Osteocyte (in vitro differentiated cells): ENCODE measurements at regions not wholly inside any gene's neighbourhood (a gene's known extent, or its start where the extent isn't known, plus 50 kb on each side); places are given as distances from the start of the nearest gene placed in this dataset.
"Not testable (repeated sequence)": the region's sequence is repeated elsewhere in the genome, so short reads cannot be mapped to it uniquely, and the experiment has no call there.

Source experiments
- DNase-seq: peaks from one replicate; pipeline ENCODE4 v3.0.0; 2021; ENCODE audit warnings: mixed read lengths; ENCODE audit not compliant: unreplicated experiment; ENCODE audit errors: extremely low spot score
- H3K27ac Mint-ChIP-seq: one replicate; pipeline ENCODE4 v1.8.0; 2021; ENCODE audit warnings: mild to moderate bottlenecking, mixed read lengths; ENCODE audit not compliant: unreplicated experiment
- H3K27me3 Mint-ChIP-seq: one replicate; pipeline ENCODE4 v1.8.0; 2021; ENCODE audit warnings: mixed read lengths; ENCODE audit not compliant: unreplicated experiment
- H3K36me3 Mint-ChIP-seq: one replicate; pipeline ENCODE4 v1.8.0; 2021; ENCODE audit warnings: mixed read lengths; ENCODE audit not compliant: unreplicated experiment
- H3K4me1 Mint-ChIP-seq: one replicate; pipeline ENCODE4 v1.8.0; 2021; ENCODE audit warnings: mixed read lengths; ENCODE audit not compliant: unreplicated experiment
- H3K4me3 Mint-ChIP-seq: one replicate; pipeline ENCODE4 v1.8.0; 2021; ENCODE audit warnings: mild to moderate bottlenecking, moderate library complexity, mixed read lengths; ENCODE audit not compliant: unreplicated experiment
- H3K9me3 Mint-ChIP-seq: one replicate; pipeline ENCODE4 v1.8.0; 2021; ENCODE audit warnings: mixed read lengths; ENCODE audit not compliant: unreplicated experiment
- CTCF ChIP-seq: fragments of 200-600 bp; sonication (generic); IDR thresholded peaks from 2 replicates; pipeline ENCODE4 v1.5.0; 2021; ENCODE audit warnings: antibody characterized with exemption, mild to moderate bottlenecking, moderate library complexity

GRCh38 chr21:23579573-23579972 is 2027.7 kb downstream of the MRPL39 start:
- no peak for TF ChIP-seq CTCF

GRCh38 chr21:23578027-23578426 is 2029.3 kb downstream of the MRPL39 start:
- Mint-ChIP-seq H3K9me3 (peaks cover 7% of the 10 kb centered on the region), H3K27ac (no peak overlapping the region), H3K27me3 (no peaks in the 10 kb centered on the region), H3K4me1 (no peaks in the 10 kb centered on the region), H3K36me3 (no peaks in the 10 kb centered on the region), H3K4me3 (no peak overlapping the region)
- DNase-seq: no peak
- no peak for TF ChIP-seq CTCF

More at GRCh38 chr21:23579573-23579972, 2027.7 kb downstream of the MRPL39 start:
- Mint-ChIP-seq H3K9me3 (peaks cover 7% of the 10 kb centered on the region), H3K4me1 (no peaks in the 10 kb centered on the region), H3K4me3 (no peak overlapping the region), H3K27me3 (no peaks in the 10 kb centered on the region), H3K27ac (no peak overlapping the region), H3K36me3 (no peaks in the 10 kb centered on the region)
- DNase-seq: no peak

- no peaks in the 10 kb centered on the region for H3K4me1 Mint-ChIP-seq
- H3K27me3 Mint-ChIP-seq: no peaks in the 10 kb centered on the region
- no peak for TF ChIP-seq CTCF
- H3K4me3 Mint-ChIP-seq: no peak overlapping the region
- no peak overlapping the region for H3K27ac Mint-ChIP-seq
- DNase-seq: no peak
- H3K9me3 Mint-ChIP-seq: peaks cover 10% of the 10 kb centered on the region
- no peaks in the 10 kb centered on the region for H3K36me3 Mint-ChIP-seq
Observed at GRCh38 chr21:23574932-23575331, 2032.3 kb downstream of the MRPL39 start.

GRCh38 chr21:23548924-23549323 is 2058.4 kb downstream of the MRPL39 start:
- H3K36me3 Mint-ChIP-seq, H3K27me3 Mint-ChIP-seq, H3K4me1 Mint-ChIP-seq, H3K27ac Mint-ChIP-seq, DNase-seq, H3K4me3 Mint-ChIP-seq: not testable (repeated sequence)
- H3K9me3 Mint-ChIP-seq: peaks cover 19% of the 10 kb centered on the region

GRCh38 chr21:23543333-23543732 is 2063.9 kb downstream of the MRPL39 start:
- Mint-ChIP-seq H3K36me3 (no peaks in the 10 kb centered on the region), H3K4me3 (no peak overlapping the region), H3K27ac (no peak overlapping the region), H3K4me1 (no peaks in the 10 kb centered on the region), H3K9me3 (peaks cover 31% of the 10 kb centered on the region), H3K27me3 (no peaks in the 10 kb centered on the region)
- no peak for DNase-seq
- no peak for TF ChIP-seq CTCF

GRCh38 chr21:23542097-23542496 is 2065.2 kb downstream of the MRPL39 start:
- no peak for TF ChIP-seq CTCF
- Mint-ChIP-seq H3K36me3 (no peaks in the 10 kb centered on the region), H3K4me1 (no peaks in the 10 kb centered on the region), H3K27me3 (no peaks in the 10 kb centered on the region), H3K27ac (no peak overlapping the region), H3K4me3 (no peak overlapping the region), H3K9me3 (peaks cover 31% of the 10 kb centered on the region)
- no peak for DNase-seq
